ENCODE measurements at regions not wholly inside any gene's neighbourhood (a gene's known extent, or its start where the extent isn't known, plus 50 kb on each side); places are given as distances from the start of the nearest gene placed in this dataset.

DNA sequence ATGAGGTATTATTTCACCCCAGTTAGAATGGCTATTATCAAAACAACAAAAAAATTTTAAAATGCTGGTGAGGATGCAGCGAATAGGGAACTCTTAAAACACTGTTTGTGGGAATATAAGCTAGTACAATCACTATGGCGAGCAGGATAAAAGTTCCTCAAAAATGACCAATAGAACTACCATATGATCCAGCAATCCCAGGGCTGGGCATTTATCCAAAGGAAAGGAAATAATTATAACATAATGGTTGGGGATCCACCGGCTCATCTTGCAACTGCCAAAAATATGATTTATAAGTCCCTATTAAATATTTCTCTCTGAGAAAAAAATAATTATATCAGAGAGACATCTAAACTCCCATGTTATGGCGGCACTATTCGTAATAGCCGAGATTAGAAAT lies 127.6 kb upstream of the MME start:
- TF ChIP-seq, protein P1, sequence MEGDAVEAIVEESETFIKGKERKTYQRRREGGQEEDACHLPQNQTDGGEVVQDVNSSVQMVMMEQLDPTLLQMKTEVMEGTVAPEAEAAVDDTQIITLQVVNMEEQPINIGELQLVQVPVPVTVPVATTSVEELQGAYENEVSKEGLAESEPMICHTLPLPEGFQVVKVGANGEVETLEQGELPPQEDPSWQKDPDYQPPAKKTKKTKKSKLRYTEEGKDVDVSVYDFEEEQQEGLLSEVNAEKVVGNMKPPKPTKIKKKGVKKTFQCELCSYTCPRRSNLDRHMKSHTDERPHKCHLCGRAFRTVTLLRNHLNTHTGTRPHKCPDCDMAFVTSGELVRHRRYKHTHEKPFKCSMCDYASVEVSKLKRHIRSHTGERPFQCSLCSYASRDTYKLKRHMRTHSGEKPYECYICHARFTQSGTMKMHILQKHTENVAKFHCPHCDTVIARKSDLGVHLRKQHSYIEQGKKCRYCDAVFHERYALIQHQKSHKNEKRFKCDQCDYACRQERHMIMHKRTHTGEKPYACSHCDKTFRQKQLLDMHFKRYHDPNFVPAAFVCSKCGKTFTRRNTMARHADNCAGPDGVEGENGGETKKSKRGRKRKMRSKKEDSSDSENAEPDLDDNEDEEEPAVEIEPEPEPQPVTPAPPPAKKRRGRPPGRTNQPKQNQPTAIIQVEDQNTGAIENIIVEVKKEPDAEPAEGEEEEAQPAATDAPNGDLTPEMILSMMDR (IDR thresholded peaks at IDR 0.05; ENCODE audit: control insufficient read depth, extremely low read depth, insufficient read depth), result no peak
- no peak overlapping the region for H3K4me3 ChIP-seq (ENCODE audit: low read depth, low read length)
- DNase-seq (ENCODE audit: low read depth), result no peak

DNA sequence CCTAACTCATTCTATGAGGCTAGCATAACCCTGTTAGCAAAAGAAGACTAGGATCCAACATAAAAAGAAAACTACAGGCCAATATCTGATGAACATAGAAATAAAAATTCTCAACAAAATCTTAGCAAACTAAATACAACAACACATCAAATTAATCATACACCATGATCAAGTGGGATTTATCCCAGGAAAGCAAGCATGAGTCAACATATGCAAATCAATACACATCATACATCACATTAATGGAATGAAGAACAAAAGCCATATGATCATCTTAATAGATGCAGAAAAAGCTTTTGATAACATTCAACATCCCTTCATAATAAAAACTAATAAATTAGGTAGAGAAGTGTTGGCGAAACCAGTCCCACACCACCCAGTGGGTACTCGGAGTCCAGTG lies 136.1 kb upstream of the MME start:
- H3K4me3 ChIP-seq (ENCODE audit: low read depth, low read length), result no peak overlapping the region
- DNase-seq (ENCODE audit: low read depth), result no peak
- TF ChIP-seq, protein P1 (IDR thresholded peaks at IDR 0.05; ENCODE audit: control insufficient read depth, extremely low read depth, insufficient read depth), result no peak

DNA sequence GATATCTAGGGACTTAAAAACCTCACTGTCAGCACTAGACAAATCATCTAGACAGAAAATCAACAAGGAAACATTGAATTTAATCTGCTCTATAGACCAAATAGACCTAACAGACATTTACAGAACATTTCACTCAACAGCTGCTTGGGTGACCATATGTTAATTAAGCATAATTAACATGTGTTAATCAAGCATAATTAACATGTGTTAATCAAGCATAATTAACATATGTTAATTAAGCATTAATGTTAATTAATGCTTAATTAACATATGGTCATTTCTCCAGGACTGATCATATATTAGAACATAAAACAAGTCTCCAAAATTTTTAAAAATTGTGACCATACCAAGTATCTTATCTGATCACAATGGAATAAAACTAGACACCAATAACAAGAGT lies 137.3 kb upstream of the MME start:
- DNase-seq (ENCODE audit: low read depth), result no peak
- TF ChIP-seq, protein P1 (IDR thresholded peaks at IDR 0.05; ENCODE audit: control insufficient read depth, extremely low read depth, insufficient read depth), result no peak
- H3K4me3 ChIP-seq (ENCODE audit: low read depth, low read length), result no peak overlapping the region

DNA sequence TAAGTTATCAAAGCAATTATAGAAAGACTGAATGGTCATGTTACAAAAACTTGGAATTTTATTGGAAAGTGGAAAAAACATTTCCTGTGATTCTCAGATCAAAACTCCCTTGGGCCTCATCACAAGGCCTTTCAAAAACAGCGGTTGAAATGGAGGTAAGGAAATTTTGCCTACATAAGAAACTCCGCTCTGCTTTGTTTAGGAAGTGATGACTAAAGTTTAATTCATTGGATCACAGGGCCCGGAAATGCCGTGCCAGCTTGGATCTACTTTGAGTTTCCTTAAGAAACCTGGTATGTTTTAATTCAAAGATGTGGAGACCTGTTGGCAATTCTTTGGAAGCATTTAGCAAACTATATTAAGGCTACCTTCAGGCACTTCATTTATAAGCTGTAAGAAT lies 143.9 kb upstream of the MME start:
- DNase-seq (ENCODE audit: low read depth), result no peak
- TF ChIP-seq, protein P1 (IDR thresholded peaks at IDR 0.05; ENCODE audit: control insufficient read depth, extremely low read depth, insufficient read depth), result no peak
- no peak overlapping the region for H3K4me3 ChIP-seq (ENCODE audit: low read depth, low read length)

DNA sequence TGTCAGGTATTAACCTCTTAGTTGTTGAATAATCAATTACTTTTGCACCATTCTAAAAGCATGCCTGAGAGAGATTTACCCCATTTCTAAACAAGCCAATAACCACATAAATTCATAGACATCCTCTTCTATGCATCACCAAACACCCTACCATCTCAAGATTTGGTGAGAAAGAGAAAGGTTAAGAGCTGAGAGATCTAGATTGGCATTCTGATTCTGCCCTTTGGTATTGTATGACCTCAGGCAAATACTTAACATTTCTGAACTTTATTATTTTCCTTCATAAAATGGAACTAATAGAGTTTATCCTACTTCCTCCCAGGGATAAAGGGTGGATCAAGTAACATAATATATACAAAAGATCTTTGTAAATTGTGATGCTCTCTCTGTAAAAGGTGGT lies 146.5 kb upstream of the MME start:
- no peak for DNase-seq (ENCODE audit: low read depth)
- TF ChIP-seq, protein P1 (IDR thresholded peaks at IDR 0.05; ENCODE audit: control insufficient read depth, extremely low read depth, insufficient read depth), result no peak
- H3K4me3 ChIP-seq (ENCODE audit: low read depth, low read length), result no peak overlapping the region

DNA sequence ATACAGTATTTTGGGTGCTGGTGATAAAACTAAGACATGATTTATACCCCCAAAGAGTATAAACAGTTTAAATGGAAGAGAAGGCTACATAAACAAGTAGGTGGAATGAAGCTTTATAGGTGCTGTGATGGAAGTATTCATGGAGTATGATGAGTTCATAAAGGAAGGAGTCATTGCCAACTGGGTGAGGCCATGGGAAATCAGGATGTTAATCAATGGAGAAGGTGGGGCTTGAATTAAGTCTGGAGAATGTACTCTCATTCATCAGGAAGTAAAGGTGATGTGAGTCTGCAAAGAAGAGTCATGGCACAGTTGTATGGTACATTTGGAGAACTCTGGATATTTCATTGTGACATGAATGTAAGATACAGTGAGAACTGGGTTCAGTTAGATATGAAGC lies 147.5 kb upstream of the MME start:
- no peak overlapping the region for H3K4me3 ChIP-seq (ENCODE audit: low read depth, low read length)
- TF ChIP-seq, protein P1 (IDR thresholded peaks at IDR 0.05; ENCODE audit: control insufficient read depth, extremely low read depth, insufficient read depth), result no peak
- no peak for DNase-seq (ENCODE audit: low read depth)

DNA sequence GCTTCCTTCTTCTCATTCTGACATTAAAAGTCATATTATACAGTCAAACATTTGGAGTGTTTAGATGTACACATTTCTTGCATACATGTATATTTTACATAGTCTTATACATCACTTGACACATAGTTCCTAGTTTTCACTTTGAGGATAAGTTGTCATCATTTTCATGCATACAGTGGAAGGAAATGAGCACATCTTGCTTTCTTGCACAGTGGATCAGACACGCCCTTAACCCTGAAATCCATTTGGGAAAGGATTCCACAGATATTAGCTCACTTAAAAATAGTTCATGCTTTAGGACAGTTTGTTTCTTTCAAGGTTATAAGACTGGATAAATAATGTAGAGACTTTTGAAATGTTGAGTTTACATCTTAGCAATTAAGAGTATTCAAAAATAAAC lies 148.6 kb upstream of the MME start:
- TF ChIP-seq, protein P1 (IDR thresholded peaks at IDR 0.05; ENCODE audit: control insufficient read depth, extremely low read depth, insufficient read depth), result no peak
- DNase-seq (ENCODE audit: low read depth), result no peak
- no peak overlapping the region for H3K4me3 ChIP-seq (ENCODE audit: low read depth, low read length)

Data from LNCaP clone FGC (cell line).